BE2C (cell line): ENCODE measurements at regions not wholly inside any gene's neighbourhood (a gene's known extent, or its start where the extent isn't known, plus 50 kb on each side); places are given as distances from the start of the nearest gene placed in this dataset.
A peak's percentile ranks its signal among the peaks of the same experiment; 100 is the strongest.

Experiments used
- DNase-seq: peaks from one replicate; pipeline ENCODE4 v3.0.0-alpha.2; 2020
- H3K27me3 ChIP-seq: fragments of 250-450 bp; sonication (Bioruptor Pico); 2 replicates; pipeline ENCODE4 v1.5.1; 2020; ENCODE audit warnings: mild to moderate bottlenecking
- H3K36me3 ChIP-seq: fragments of 250-450 bp; sonication (Bioruptor Pico); 2 replicates; pipeline ENCODE4 v1.5.1; 2020; ENCODE audit warnings: mild to moderate bottlenecking
- H3K4me1 ChIP-seq: fragments of 250-450 bp; sonication (Bioruptor Pico); 2 replicates; pipeline ENCODE4 v1.5.1; 2020
- H3K4me3 ChIP-seq: 2 replicates; pipeline ENCODE4 v1.5.1; 2011; ENCODE audit warnings: low read depth, low read length
- H3K9me3 ChIP-seq: fragments of 250-450 bp; sonication (Bioruptor Pico); 2 replicates; pipeline ENCODE4 v1.5.1; 2020
- CTCF ChIP-seq: IDR thresholded peaks from 2 replicates; pipeline ENCODE4 v1.5.1; 2012; ENCODE audit warnings: mild to moderate bottlenecking, low read depth, low read length

- no peak for TF ChIP-seq CTCF
- H3K4me1 ChIP-seq, result no peaks in the 10 kb centered on the region
- no peaks in the 10 kb centered on the region for H3K36me3 ChIP-seq
- H3K9me3 ChIP-seq, result no peaks in the 10 kb centered on the region; the same call in 1 of the 2 replicates
- no peaks in the 10 kb centered on the region for H3K27me3 ChIP-seq
- no peak overlapping the region for H3K4me3 ChIP-seq
- DNase-seq, result no peak
Observed at GRCh38 chr1:229970714-229971113, 96.3 kb upstream of the GALNT2 start.

GRCh38 chr1:229971141-229971540 is 95.9 kb upstream of the GALNT2 start:
- TF ChIP-seq CTCF, result no peak
- H3K36me3 ChIP-seq, result no peaks in the 10 kb centered on the region
- no peak overlapping the region for H3K4me3 ChIP-seq

GRCh38 chr1:229972600-229973296 is 94.3 kb upstream of the GALNT2 start:
- H3K4me3 ChIP-seq, result no peak overlapping the region
- peak; percentile 40 for TF ChIP-seq CTCF
- H3K4me1 ChIP-seq, result no peaks in the 10 kb centered on the region
- no peaks in the 10 kb centered on the region for H3K27me3 ChIP-seq
- DNase-seq, result no peak
- no peaks in the 10 kb centered on the region for H3K36me3 ChIP-seq
- H3K9me3 ChIP-seq, result no peaks in the 10 kb centered on the region; the same call in 1 of the 2 replicates

More at GRCh38 chr1:229971141-229971540, 95.9 kb upstream of the GALNT2 start:
- no peaks in the 10 kb centered on the region for H3K4me1 ChIP-seq
- H3K9me3 ChIP-seq, result no peaks in the 10 kb centered on the region; the same call in 1 of the 2 replicates
- DNase-seq, result no peak
- H3K27me3 ChIP-seq, result no peaks in the 10 kb centered on the region

- no peaks in the 10 kb centered on the region; the same call in 1 of the 2 replicates for H3K9me3 ChIP-seq
- no peaks in the 10 kb centered on the region for H3K4me1 ChIP-seq
- TF ChIP-seq CTCF, result no peak
Observed at GRCh38 chr1:229973297-229973612, 93.8 kb upstream of the GALNT2 start.

GRCh38 chr1:229975047-229975446 is 92.0 kb upstream of the GALNT2 start:
- no peaks in the 10 kb centered on the region for H3K36me3 ChIP-seq
- H3K4me1 ChIP-seq, result no peaks in the 10 kb centered on the region
- DNase-seq, result no peak
- no peak for TF ChIP-seq CTCF
- H3K27me3 ChIP-seq, result no peaks in the 10 kb centered on the region
- H3K9me3 ChIP-seq, result no peaks in the 10 kb centered on the region; the same call in 1 of the 2 replicates
- H3K4me3 ChIP-seq, result no peak overlapping the region

More at GRCh38 chr1:229973297-229973612, 93.8 kb upstream of the GALNT2 start:
- no peak for DNase-seq
- Histone ChIP-seq H3K27me3 (no peaks in the 10 kb centered on the region), H3K4me3 (no peak overlapping the region), H3K36me3 (no peaks in the 10 kb centered on the region)

GRCh38 chr1:229980009-229980408 is 87.0 kb upstream of the GALNT2 start:
- DNase-seq, result no peak

More at GRCh38 chr1:229980009-229980408, 87.0 kb upstream of the GALNT2 start:
- TF ChIP-seq CTCF, result no peak
- Histone ChIP-seq H3K9me3 (no peaks in the 10 kb centered on the region; the same call in 1 of the 2 replicates), H3K4me3 (no peak overlapping the region), H3K4me1 (no peaks in the 10 kb centered on the region), H3K27me3 (no peaks in the 10 kb centered on the region), H3K36me3 (no peaks in the 10 kb centered on the region)
